Smooth muscle cell (in vitro differentiated cells): ENCODE measurements at regions not wholly inside any gene's neighbourhood (a gene's known extent, or its start where the extent isn't known, plus 50 kb on each side); places are given as distances from the start of the nearest gene placed in this dataset.

ENCODE experiments used
- DNase-seq: peaks from one replicate; lab custom pipeline; 2025; ENCODE audit not compliant: unreplicated experiment; lab: John Stamatoyannopoulos, UW
- H2AFZ ChIP-seq: fragments of 200-600 bp; sonication (generic); 2 replicates; pipeline ENCODE4 v1.6.0; 2016; ENCODE audit warnings: antibody characterized with exemption, low read depth, mild to moderate bottlenecking
- H3F3A ChIP-seq: fragments of 200-600 bp; sonication (generic); 2 replicates; pipeline ENCODE4 v1.6.0; 2017; ENCODE audit warnings: antibody characterized with exemption, low read depth
- H3K27ac ChIP-seq: fragments of 200-600 bp; sonication (generic); 2 replicates; pipeline ENCODE4 v1.5.1; 2016; ENCODE audit warnings: low read depth, mild to moderate bottlenecking
- H3K27me3 ChIP-seq: fragments of 200-600 bp; sonication (generic); 2 replicates; pipeline ENCODE4 v1.6.1; 2016; ENCODE audit warnings: low read depth, mild to moderate bottlenecking
- H3K36me3 ChIP-seq: fragments of 200-600 bp; sonication (generic); 2 replicates; pipeline ENCODE4 v1.5.1; 2016; ENCODE audit warnings: low read depth
- H3K4me1 ChIP-seq: fragments of 200-600 bp; sonication (generic); 2 replicates; pipeline ENCODE4 v1.5.1; 2016; ENCODE audit warnings: low read depth
- H3K4me2 ChIP-seq: fragments of 200-600 bp; sonication (generic); 2 replicates; pipeline ENCODE4 v1.6.0; 2016; ENCODE audit warnings: mild to moderate bottlenecking
- H3K4me3 ChIP-seq: fragments of 200-600 bp; sonication (generic); 2 replicates; pipeline ENCODE4 v1.5.1; 2016; ENCODE audit warnings: mild to moderate bottlenecking
- H3K79me2 ChIP-seq: fragments of 200-600 bp; sonication (generic); 2 replicates; pipeline ENCODE4 v1.6.0; 2016; ENCODE audit warnings: low read depth, mild to moderate bottlenecking
- H3K9ac ChIP-seq: fragments of 200-600 bp; sonication (generic); 2 replicates; pipeline ENCODE4 v1.6.0; 2016; ENCODE audit warnings: low read depth
- H3K9me3 ChIP-seq: fragments of 200-600 bp; sonication (generic); replicated peaks from 2 replicates; pipeline ENCODE4 v1.5.1; 2016; ENCODE audit warnings: low read depth
- H4K20me1 ChIP-seq: fragments of 200-600 bp; sonication (generic); 2 replicates; pipeline ENCODE4 v1.6.0; 2016; ENCODE audit warnings: low read depth
- CTCF ChIP-seq: fragments of 200-600 bp; sonication (generic); IDR thresholded peaks from 2 replicates; pipeline ENCODE4 v1.5.1; 2017; ENCODE audit warnings: borderline replicate concordance, mild to moderate bottlenecking, antibody characterized with exemption; ENCODE audit not compliant: insufficient read depth, poor library complexity, severe bottlenecking
- WGBS: methylation state at CpG from one replicate; pipeline ENCODE4 v1.1.7; 2016; ENCODE audit warnings: low lambda C conversion rate; 5-methylcytosine and 5-hydroxymethylcytosine counted together

GRCh38 chr2:136182315-136182714 lies 64.4 kb upstream of the CXCR4 start:
- no peak overlapping the region for H2AFZ ChIP-seq
- no peak overlapping the region for H3K4me3 ChIP-seq
- no peak overlapping the region for H3K9ac ChIP-seq
- no peak for DNase-seq
- H3K4me1 ChIP-seq, result no peaks in the 10 kb centered on the region
- TF ChIP-seq CTCF, result no peak
- H3K27ac ChIP-seq, result no peak overlapping the region
- H3K79me2 ChIP-seq, result no peaks in the 10 kb centered on the region
- H3K27me3 ChIP-seq, result no peaks in the 10 kb centered on the region
- no peaks in the 10 kb centered on the region for H3K36me3 ChIP-seq
- no peaks in the 10 kb centered on the region for H3K9me3 ChIP-seq
- no peaks in the 10 kb centered on the region for H4K20me1 ChIP-seq
- no peak overlapping the region for H3K4me2 ChIP-seq
- H3F3A ChIP-seq, result no peaks in the 10 kb centered on the region

- Histone ChIP-seq H3K36me3 (no peaks in the 10 kb centered on the region), H3K9ac (no peak overlapping the region), H3F3A (no peaks in the 10 kb centered on the region), H3K4me3 (no peak overlapping the region), H3K4me1 (no peaks in the 10 kb centered on the region), H3K4me2 (no peak overlapping the region), H3K27me3 (no peaks in the 10 kb centered on the region), H4K20me1 (no peaks in the 10 kb centered on the region), H3K79me2 (no peaks in the 10 kb centered on the region), H2AFZ (no peak overlapping the region), H3K27ac (no peak overlapping the region), H3K9me3 (no peaks in the 10 kb centered on the region)
- DNase-seq, result no peak
- no peak for TF ChIP-seq CTCF
Observed at GRCh38 chr2:136179602-136179975, 61.6 kb upstream of the CXCR4 start.

GRCh38 chr2:136178941-136179601 lies 61.1 kb upstream of the CXCR4 start:
- no peaks in the 10 kb centered on the region for H3K9me3 ChIP-seq
- H3K27me3 ChIP-seq, result no peaks in the 10 kb centered on the region
- no peak overlapping the region for H3K4me2 ChIP-seq
- H3K9ac ChIP-seq, result no peak overlapping the region
- 75% methylated on average over 3 of the region's 3 CpGs for WGBS
- TF ChIP-seq CTCF, result no peak
- no peak overlapping the region for H3K4me3 ChIP-seq
- DNase-seq, result no peak
- no peaks in the 10 kb centered on the region for H3K36me3 ChIP-seq
- no peak overlapping the region for H3K27ac ChIP-seq
- H4K20me1 ChIP-seq, result no peaks in the 10 kb centered on the region
- H3K4me1 ChIP-seq, result no peaks in the 10 kb centered on the region
- H3F3A ChIP-seq, result no peaks in the 10 kb centered on the region
- no peaks in the 10 kb centered on the region for H3K79me2 ChIP-seq
- no peak overlapping the region for H2AFZ ChIP-seq

- Histone ChIP-seq H3K9me3 (no peaks in the 10 kb centered on the region), H3K4me1 (no peaks in the 10 kb centered on the region), H3K79me2 (no peaks in the 10 kb centered on the region), H3K36me3 (no peaks in the 10 kb centered on the region), H2AFZ (no peak overlapping the region), H4K20me1 (no peaks in the 10 kb centered on the region), H3F3A (no peaks in the 10 kb centered on the region), H3K27me3 (no peaks in the 10 kb centered on the region), H3K4me3 (no peak overlapping the region), H3K4me2 (no peak overlapping the region), H3K9ac (no peak overlapping the region), H3K27ac (no peak overlapping the region)
- no peak for DNase-seq
- no peak for TF ChIP-seq CTCF
Observed at GRCh38 chr2:136175868-136176267, 57.9 kb upstream of the CXCR4 start.
